CD14-positive monocyte (primary cell): ENCODE measurements at regions not wholly inside any gene's neighbourhood (a gene's known extent, or its start where the extent isn't known, plus 50 kb on each side); places are given as distances from the start of the nearest gene placed in this dataset.

Experiments
- DNase-seq, 3 donors: peaks; one replicate each; pipeline ENCODE4 v3.0.0-alpha.2; 2011 to 2022
- H2AFZ ChIP-seq: 2 replicates; pipeline ENCODE4 v1.6.0; 2012; ENCODE audit warnings: mild to moderate bottlenecking, low read depth, low read length, inconsistent platforms; ENCODE audit not compliant: insufficient read depth, poor library complexity, severe bottlenecking
- H3K27ac ChIP-seq, 2 donors: 1 replicate in 1 of 2; 2 replicates in 1 of 2; pipeline ENCODE4 v1.5.1; 2012 to 2013; ENCODE audit warnings: low read length in 2 of 2, control low read depth in 1 of 2, inconsistent platforms in 1 of 2, low read depth in 1 of 2, mild to moderate bottlenecking in 1 of 2
- H3K27me3 ChIP-seq, 2 donors: one replicate each; pipeline versions ENCODE4 v1.6.0 to v1.6.1; 2011 to 2013; ENCODE audit warnings: low read length in 2 of 2; ENCODE audit not compliant: control insufficient read depth in 2 of 2, insufficient read depth in 2 of 2
- H3K36me3 ChIP-seq, 2 donors: replicated peaks in 1 of 2; 1 replicate in 1 of 2; 2 replicates in 1 of 2; pipeline versions ENCODE4 v1.5.1 to v1.6.1; 2012 to 2013; ENCODE audit warnings: low read length in 2 of 2, control low read depth in 1 of 2, inconsistent platforms in 1 of 2, mild to moderate bottlenecking in 1 of 2; ENCODE audit not compliant: insufficient read depth in 2 of 2, control insufficient read depth in 1 of 2
- H3K4me1 ChIP-seq, 2 donors: 1 replicate in 1 of 2; 2 replicates in 1 of 2; pipeline versions ENCODE4 v1.5.1 to v1.6.1; 2012 to 2013; ENCODE audit warnings: low read length in 2 of 2, control low read depth in 1 of 2, inconsistent platforms in 1 of 2, mild to moderate bottlenecking in 1 of 2, moderate library complexity in 1 of 2; ENCODE audit not compliant: insufficient read depth in 2 of 2, control insufficient read depth in 1 of 2
- H3K4me2 ChIP-seq: replicated peaks from 2 replicates; pipeline ENCODE3; 2012; ENCODE audit warnings: low read length, moderate library complexity, mild to moderate bottlenecking; ENCODE audit not compliant: poor library complexity, severe bottlenecking; ENCODE audit errors: extremely low read depth
- H3K4me3 ChIP-seq, 3 experiments: fragments of 200-600 bp in 1 of 3; sonication (generic) in 1 of 3; replicated peaks in 1 of 3; 1 replicate in 2 of 3; 2 replicates in 1 of 3; pipeline ENCODE4 v1.5.1; 2011 to 2013; ENCODE audit warnings: low read length in 3 of 3, mild to moderate bottlenecking in 3 of 3, control low read depth in 2 of 3, low read depth in 2 of 3, inconsistent platforms in 1 of 3, moderate library complexity in 1 of 3
- H3K79me2 ChIP-seq: 2 replicates; pipeline ENCODE4 v1.6.0; 2012; ENCODE audit warnings: mild to moderate bottlenecking, control low read depth, inconsistent platforms, low read length, moderate library complexity; ENCODE audit not compliant: insufficient read depth
- H3K9ac ChIP-seq: 2 replicates; pipeline ENCODE4 v1.6.0; 2017; ENCODE audit warnings: low read length, mild to moderate bottlenecking; ENCODE audit not compliant: insufficient read depth, poor library complexity, severe bottlenecking
- H3K9me3 ChIP-seq, 2 donors: replicated peaks in 1 of 2; 1 replicate in 1 of 2; 2 replicates in 1 of 2; pipeline versions ENCODE4 v1.5.1 to v1.6.1; 2012 to 2013; ENCODE audit warnings: low read length in 2 of 2, control low read depth in 1 of 2; ENCODE audit not compliant: control insufficient read depth in 1 of 2, insufficient read depth in 1 of 2
- H4K20me1 ChIP-seq: 2 replicates; pipeline ENCODE4 v1.6.0; 2012; ENCODE audit warnings: mild to moderate bottlenecking, low read length, control low read depth, moderate library complexity; ENCODE audit not compliant: insufficient read depth
- H3K27ac Mint-ChIP-seq, 7 donors: one replicate each; pipeline ENCODE4 v1.8.0; 2020; ENCODE audit warnings: mild to moderate bottlenecking in 7 of 7, mixed read lengths in 7 of 7, moderate library complexity in 6 of 7, inconsistent platforms in 2 of 7
- H3K27me3 Mint-ChIP-seq, 3 donors: one replicate each; pipeline ENCODE4 v1.8.0; 2021 to 2022; ENCODE audit warnings: low read depth in 3 of 3, mild to moderate bottlenecking in 3 of 3, mixed read lengths in 3 of 3, moderate library complexity in 3 of 3, inconsistent platforms in 1 of 3
- H3K36me3 Mint-ChIP-seq, 2 donors: one replicate each; pipeline ENCODE4 v1.8.0; 2020; ENCODE audit warnings: mixed read lengths in 2 of 2, inconsistent platforms in 1 of 2, mild to moderate bottlenecking in 1 of 2
- H3K4me1 Mint-ChIP-seq: one replicate; pipeline ENCODE4 v1.8.0; 2020; ENCODE audit warnings: mild to moderate bottlenecking, mixed read lengths
- H3K4me3 Mint-ChIP-seq, 2 donors: one replicate each; pipeline ENCODE4 v1.8.0; 2020; ENCODE audit warnings: mild to moderate bottlenecking in 2 of 2, mixed read lengths in 2 of 2, moderate library complexity in 1 of 2
- H3K9me3 Mint-ChIP-seq, 7 donors: one replicate each; pipeline ENCODE4 v1.8.0; 2020 to 2022; ENCODE audit warnings: mixed read lengths in 7 of 7, mild to moderate bottlenecking in 6 of 7, moderate library complexity in 6 of 7, inconsistent platforms in 2 of 7
- WGBS: methylation state at CpG from one replicate; pipeline ENCODE4 v1.1.5; 2013; ENCODE audit warnings: missing lambda C conversion rate; ENCODE audit not compliant: insufficient coverage; 5-methylcytosine and 5-hydroxymethylcytosine counted together
- intact Hi-C, 2 donors: fragments of 100-400 bp; cut with micrococcal nuclease; formaldehyde crosslinking; loops; one replicate each; pipeline versions ENCODE4 v1.15.0 to v1.15.1; 2023
- TF ChIP-seq, protein P1 (sequence below): fragments of 200-600 bp; IDR thresholded peaks from one replicate; pipeline ENCODE4 v1.8.0; 2022; ENCODE audit warnings: antibody characterized with exemption, mild to moderate bottlenecking

GRCh38 chr18:65049586-65049985, 701.2 kb upstream of the CDH7 start:
- Mint-ChIP-seq H3K36me3 (no peaks in the 10 kb centered on the region), H3K9me3 (peaks cover 0 to 4% (median 0%) of the 10 kb centered on the region in 7 donors), H3K27ac (no peak overlapping the region), H3K27me3 (no peaks in the 10 kb centered on the region), H3K4me3 (no peak overlapping the region), H3K4me1 (no peaks in the 10 kb centered on the region)
- H3K9me3 ChIP-seq, result no peaks in the 10 kb centered on the region
- DNase-seq, result no peak
- H3K36me3 ChIP-seq, result no peaks in the 10 kb centered on the region
- no peaks in the 10 kb centered on the region for H3K27me3 ChIP-seq
- H3K4me2 ChIP-seq, result no peak overlapping the region
- TF ChIP-seq, protein P1, sequence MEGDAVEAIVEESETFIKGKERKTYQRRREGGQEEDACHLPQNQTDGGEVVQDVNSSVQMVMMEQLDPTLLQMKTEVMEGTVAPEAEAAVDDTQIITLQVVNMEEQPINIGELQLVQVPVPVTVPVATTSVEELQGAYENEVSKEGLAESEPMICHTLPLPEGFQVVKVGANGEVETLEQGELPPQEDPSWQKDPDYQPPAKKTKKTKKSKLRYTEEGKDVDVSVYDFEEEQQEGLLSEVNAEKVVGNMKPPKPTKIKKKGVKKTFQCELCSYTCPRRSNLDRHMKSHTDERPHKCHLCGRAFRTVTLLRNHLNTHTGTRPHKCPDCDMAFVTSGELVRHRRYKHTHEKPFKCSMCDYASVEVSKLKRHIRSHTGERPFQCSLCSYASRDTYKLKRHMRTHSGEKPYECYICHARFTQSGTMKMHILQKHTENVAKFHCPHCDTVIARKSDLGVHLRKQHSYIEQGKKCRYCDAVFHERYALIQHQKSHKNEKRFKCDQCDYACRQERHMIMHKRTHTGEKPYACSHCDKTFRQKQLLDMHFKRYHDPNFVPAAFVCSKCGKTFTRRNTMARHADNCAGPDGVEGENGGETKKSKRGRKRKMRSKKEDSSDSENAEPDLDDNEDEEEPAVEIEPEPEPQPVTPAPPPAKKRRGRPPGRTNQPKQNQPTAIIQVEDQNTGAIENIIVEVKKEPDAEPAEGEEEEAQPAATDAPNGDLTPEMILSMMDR, result no peak
- H3K4me1 ChIP-seq, result no peaks in the 10 kb centered on the region
- H3K9ac ChIP-seq, result no peak overlapping the region
- H4K20me1 ChIP-seq, result no peaks in the 10 kb centered on the region
- H2AFZ ChIP-seq, result no peak overlapping the region
- H3K4me3 ChIP-seq, result no peak overlapping the region
- WGBS, result no CpG with 5 or more reads among the region's 3 CpGs
- intact Hi-C loops, result no loop called here
- H3K27ac ChIP-seq, result no peak overlapping the region
- no peaks in the 10 kb centered on the region for H3K79me2 ChIP-seq

GRCh38 chr18:65039578-65039977, 711.2 kb upstream of the CDH7 start:
- no peaks in the 10 kb centered on the region for H3K27me3 ChIP-seq
- H3K9ac ChIP-seq, result no peak overlapping the region
- WGBS, result 83% methylated on average over 1 of the region's 4 CpGs
- intact Hi-C loops, result no loop called here
- no peaks in the 10 kb centered on the region for H3K9me3 ChIP-seq
- no peaks in the 10 kb centered on the region for H4K20me1 ChIP-seq
- no peak overlapping the region for H3K27ac ChIP-seq
- H3K36me3 Mint-ChIP-seq, result no peaks in the 10 kb centered on the region
- no peaks in the 10 kb centered on the region for H3K79me2 ChIP-seq
- TF ChIP-seq, protein P1, result no peak
- H3K36me3 ChIP-seq, result no peaks in the 10 kb centered on the region
- H3K4me2 ChIP-seq, result no peak overlapping the region
- no peaks in the 10 kb centered on the region for H3K9me3 Mint-ChIP-seq
- H3K4me1 ChIP-seq, result no peaks in the 10 kb centered on the region
- no peak overlapping the region for H3K27ac Mint-ChIP-seq
- H2AFZ ChIP-seq, result no peak overlapping the region
- no peaks in the 10 kb centered on the region for H3K4me1 Mint-ChIP-seq
- H3K4me3 Mint-ChIP-seq, result no peak overlapping the region
- H3K27me3 Mint-ChIP-seq, result peaks cover 0 to 1% (median 0%) of the 10 kb centered on the region in 3 donors
- no peak overlapping the region for H3K4me3 ChIP-seq
- no peak for DNase-seq
